ENCODE measurements at regions not wholly inside any gene's neighbourhood (a gene's known extent, or its start where the extent isn't known, plus 50 kb on each side); places are given as distances from the start of the nearest gene placed in this dataset.

DNA sequence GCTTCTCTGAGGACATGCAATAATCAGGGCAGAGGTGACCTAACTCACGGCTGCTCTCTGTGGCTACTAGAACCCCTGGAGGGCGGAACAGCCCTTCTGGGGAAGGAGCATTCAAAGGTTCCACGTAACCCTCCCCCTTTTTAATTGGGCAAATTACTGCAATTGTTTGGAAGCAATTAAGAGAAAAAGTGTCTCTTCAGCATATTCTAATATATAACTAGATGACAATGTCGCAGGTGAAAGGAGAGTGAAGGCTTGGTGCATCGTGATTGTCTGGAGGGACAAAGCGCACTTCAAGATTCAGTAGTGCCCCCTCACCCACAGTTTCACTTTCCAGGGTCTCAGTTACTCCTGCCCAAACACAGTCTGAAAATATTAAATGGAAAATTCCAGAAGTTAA is 720.8 kb downstream of the DCDC2C start:
- H3K79me2 ChIP-seq (ENCODE audit: low read depth), result no peaks in the 10 kb centered on the region
- no peak overlapping the region for H3K4me2 ChIP-seq
- no peak overlapping the region for H3K4me3 ChIP-seq
- no peak overlapping the region for H3K27ac ChIP-seq
- BruUV-seq (replicated peaks), result no TSS peak
- no peaks in the 10 kb centered on the region for H3K9me3 ChIP-seq (ENCODE audit: insufficient read depth, low read depth)
- H3F3A ChIP-seq (ENCODE audit: insufficient read depth, low read depth), result no peaks in the 10 kb centered on the region
- H3K4me1 ChIP-seq (replicated peaks; ENCODE audit: insufficient read depth), result no peaks in the 10 kb centered on the region
- no peaks in the 10 kb centered on the region for H3K36me3 ChIP-seq (ENCODE audit: low read depth)
- H3K9me2 ChIP-seq (ENCODE audit: insufficient read depth), result no peaks in the 10 kb centered on the region
- CTCF ChIA-PET, result no interaction called here
- POLR2A ChIA-PET (ENCODE audit: unreplicated experiment), result no interaction called here
- H4K20me1 ChIP-seq (ENCODE audit: insufficient read depth), result no peaks in the 10 kb centered on the region
- TF ChIP-seq, protein P1, sequence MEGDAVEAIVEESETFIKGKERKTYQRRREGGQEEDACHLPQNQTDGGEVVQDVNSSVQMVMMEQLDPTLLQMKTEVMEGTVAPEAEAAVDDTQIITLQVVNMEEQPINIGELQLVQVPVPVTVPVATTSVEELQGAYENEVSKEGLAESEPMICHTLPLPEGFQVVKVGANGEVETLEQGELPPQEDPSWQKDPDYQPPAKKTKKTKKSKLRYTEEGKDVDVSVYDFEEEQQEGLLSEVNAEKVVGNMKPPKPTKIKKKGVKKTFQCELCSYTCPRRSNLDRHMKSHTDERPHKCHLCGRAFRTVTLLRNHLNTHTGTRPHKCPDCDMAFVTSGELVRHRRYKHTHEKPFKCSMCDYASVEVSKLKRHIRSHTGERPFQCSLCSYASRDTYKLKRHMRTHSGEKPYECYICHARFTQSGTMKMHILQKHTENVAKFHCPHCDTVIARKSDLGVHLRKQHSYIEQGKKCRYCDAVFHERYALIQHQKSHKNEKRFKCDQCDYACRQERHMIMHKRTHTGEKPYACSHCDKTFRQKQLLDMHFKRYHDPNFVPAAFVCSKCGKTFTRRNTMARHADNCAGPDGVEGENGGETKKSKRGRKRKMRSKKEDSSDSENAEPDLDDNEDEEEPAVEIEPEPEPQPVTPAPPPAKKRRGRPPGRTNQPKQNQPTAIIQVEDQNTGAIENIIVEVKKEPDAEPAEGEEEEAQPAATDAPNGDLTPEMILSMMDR (conservative IDR thresholded peaks at IDR 0.05), result no peak
- TF ChIP-seq EZH2 (IDR thresholded peaks at IDR 0.05; ENCODE audit: low read depth), result no peak
- H2AFZ ChIP-seq, result no peak overlapping the region
- no peaks in the 10 kb centered on the region for H3K27me3 ChIP-seq (ENCODE audit: insufficient read depth, low read depth)
- DNase-seq, result no peak
- intact Hi-C loops (cut with micrococcal nuclease; ENCODE audit: unreplicated experiment), result no loop called here

DNA sequence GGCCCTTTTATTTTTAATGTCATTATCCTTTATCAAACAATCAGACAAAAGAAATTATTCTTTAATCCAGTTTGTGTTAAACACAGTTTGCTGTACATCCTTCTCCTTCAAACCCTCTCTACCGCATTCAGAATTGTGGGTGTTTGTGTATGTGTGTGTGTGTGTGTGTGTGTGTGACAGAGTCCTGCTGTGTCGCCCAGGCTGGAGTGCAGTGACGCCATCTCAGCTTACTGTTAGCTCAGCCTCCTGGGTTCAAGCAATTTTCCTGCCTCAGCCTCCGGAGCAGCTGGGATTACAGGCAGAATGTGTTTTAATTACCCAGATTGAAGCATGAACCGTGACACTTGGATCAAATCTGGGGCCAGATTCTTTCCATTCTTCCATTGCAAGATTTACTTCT is 723.7 kb downstream of the DCDC2C start:
- BruUV-seq (replicated peaks), result no TSS peak

DNA sequence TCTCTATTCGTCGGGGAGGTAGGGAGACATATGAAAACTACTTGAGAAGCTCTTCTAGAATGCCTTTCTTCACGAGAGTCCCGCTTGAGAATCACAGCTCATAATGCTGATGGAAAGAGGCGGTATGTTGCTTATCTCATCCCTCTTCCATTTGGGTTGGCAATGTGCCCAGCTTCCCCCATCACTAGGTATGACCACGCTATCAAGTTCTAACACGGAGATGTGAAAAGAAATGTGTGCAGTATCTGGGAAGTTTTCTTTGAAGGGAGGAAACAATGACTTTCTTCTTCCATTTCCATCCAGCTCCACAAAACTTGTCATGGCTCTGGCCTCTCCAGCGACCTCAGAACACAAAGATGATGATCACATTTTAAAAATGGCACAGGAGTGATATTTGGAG is 742.4 kb downstream of the DCDC2C start:
- BruUV-seq (replicated peaks), result no TSS peak
- no peaks in the 10 kb centered on the region for H3K9me3 ChIP-seq (ENCODE audit: insufficient read depth, low read depth)
- H3F3A ChIP-seq (ENCODE audit: insufficient read depth, low read depth), result no peaks in the 10 kb centered on the region
- H3K4me2 ChIP-seq, result no peak overlapping the region
- H3K9me2 ChIP-seq (ENCODE audit: insufficient read depth), result no peaks in the 10 kb centered on the region; the same call in 1 of the 2 replicates
- H2AFZ ChIP-seq, result no peak overlapping the region
- H3K79me2 ChIP-seq (ENCODE audit: low read depth), result no peaks in the 10 kb centered on the region
- H3K4me1 ChIP-seq (replicated peaks; ENCODE audit: insufficient read depth), result no peaks in the 10 kb centered on the region
- H3K4me3 ChIP-seq, result no peak overlapping the region
- DNase-seq, result no peak
- POLR2A ChIA-PET (ENCODE audit: unreplicated experiment), result no interaction called here
- H3K27ac ChIP-seq, result no peak overlapping the region
- no peak for TF ChIP-seq EZH2 (IDR thresholded peaks at IDR 0.05; ENCODE audit: low read depth)
- TF ChIP-seq, protein P1 (conservative IDR thresholded peaks at IDR 0.05), result no peak
- no peaks in the 10 kb centered on the region for H3K27me3 ChIP-seq (ENCODE audit: insufficient read depth, low read depth)
- CTCF ChIA-PET, result no interaction called here
- H4K20me1 ChIP-seq (ENCODE audit: insufficient read depth), result no peaks in the 10 kb centered on the region
- H3K36me3 ChIP-seq (ENCODE audit: low read depth), result no peaks in the 10 kb centered on the region
- intact Hi-C loops (cut with micrococcal nuclease; ENCODE audit: unreplicated experiment), result no loop called here

More for the DNA sequence above, 723.7 kb downstream of the DCDC2C start:
- no peaks in the 10 kb centered on the region for H3K36me3 ChIP-seq (ENCODE audit: low read depth)
- H3K9me3 ChIP-seq (ENCODE audit: insufficient read depth, low read depth), result no peaks in the 10 kb centered on the region
- H3K4me1 ChIP-seq (replicated peaks; ENCODE audit: insufficient read depth), result no peaks in the 10 kb centered on the region
- no peak overlapping the region for H3K27ac ChIP-seq
- no peak overlapping the region for H3K4me3 ChIP-seq
- no peaks in the 10 kb centered on the region for H3K9me2 ChIP-seq (ENCODE audit: insufficient read depth)
- no peaks in the 10 kb centered on the region for H3K79me2 ChIP-seq (ENCODE audit: low read depth)
- no peak for DNase-seq
- no peak overlapping the region for H2AFZ ChIP-seq
- intact Hi-C loops (cut with micrococcal nuclease; ENCODE audit: unreplicated experiment), result no loop called here
- ChIA-PET CTCF (no interaction called here), POLR2A (ENCODE audit: unreplicated experiment) (no interaction called here)
- no peak for TF ChIP-seq EZH2 (IDR thresholded peaks at IDR 0.05; ENCODE audit: low read depth)
- TF ChIP-seq, protein P1 (conservative IDR thresholded peaks at IDR 0.05), result no peak
- no peaks in the 10 kb centered on the region for H3F3A ChIP-seq (ENCODE audit: insufficient read depth, low read depth)
- no peaks in the 10 kb centered on the region for H4K20me1 ChIP-seq (ENCODE audit: insufficient read depth)
- no peak overlapping the region for H3K4me2 ChIP-seq
- H3K27me3 ChIP-seq (ENCODE audit: insufficient read depth, low read depth), result no peaks in the 10 kb centered on the region
